Kasumi-1 (cell line): ENCODE measurements at regions not wholly inside any gene's neighbourhood (a gene's known extent, or its start where the extent isn't known, plus 50 kb on each side); places are given as distances from the start of the nearest gene placed in this dataset.

Experiments used
- DNase-seq, 2 experiments: peaks; one replicate each; lab custom pipeline; 2025; lab: John Stamatoyannopoulos, UW

DNA sequence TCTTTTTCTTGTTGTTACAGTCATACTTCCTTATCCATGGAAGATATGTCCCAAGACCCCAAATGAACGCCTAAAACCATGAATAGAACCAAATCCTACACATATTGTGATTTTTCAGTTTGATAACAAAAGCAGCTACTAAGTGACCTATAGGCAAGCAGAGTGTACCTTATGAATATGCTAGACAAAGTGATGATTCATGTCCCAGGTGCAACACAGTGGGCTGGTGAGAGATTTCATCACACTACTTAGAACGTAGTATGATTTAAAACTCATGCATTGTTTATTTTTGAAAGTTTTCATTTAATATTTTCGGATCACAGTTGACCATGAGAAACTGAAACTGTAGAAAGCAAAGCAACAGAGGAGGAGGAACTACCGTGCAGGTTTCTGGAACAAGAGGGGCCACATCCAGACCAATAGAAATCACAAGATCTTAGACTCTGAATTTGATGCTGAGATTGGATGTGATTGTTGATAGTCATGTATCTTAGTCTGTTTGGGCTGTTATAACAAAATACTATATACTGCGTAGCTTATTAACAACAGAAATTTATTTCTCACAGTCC, 470.8 kb upstream of the VRK2 start:
- no peak for DNase-seq

DNA sequence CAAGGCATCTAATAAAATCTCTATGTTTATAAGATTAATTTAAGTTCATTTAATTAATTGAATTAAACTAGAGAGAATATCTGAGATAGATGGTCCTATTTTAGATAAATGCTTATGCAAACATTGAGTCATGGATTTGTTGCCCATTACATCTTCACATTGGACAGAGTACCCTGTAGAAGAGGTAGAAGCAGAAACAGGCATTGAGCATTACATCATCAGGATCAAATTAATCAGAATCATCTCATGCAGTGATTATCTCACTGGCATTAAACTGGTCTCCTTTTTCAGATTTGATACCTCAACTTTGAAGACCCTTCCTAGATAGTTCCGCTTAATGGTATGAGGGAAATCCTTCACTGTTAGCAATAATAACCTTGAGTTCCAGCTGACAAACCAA, 469.6 kb upstream of the VRK2 start:
- DNase-seq, result no peak

DNA sequence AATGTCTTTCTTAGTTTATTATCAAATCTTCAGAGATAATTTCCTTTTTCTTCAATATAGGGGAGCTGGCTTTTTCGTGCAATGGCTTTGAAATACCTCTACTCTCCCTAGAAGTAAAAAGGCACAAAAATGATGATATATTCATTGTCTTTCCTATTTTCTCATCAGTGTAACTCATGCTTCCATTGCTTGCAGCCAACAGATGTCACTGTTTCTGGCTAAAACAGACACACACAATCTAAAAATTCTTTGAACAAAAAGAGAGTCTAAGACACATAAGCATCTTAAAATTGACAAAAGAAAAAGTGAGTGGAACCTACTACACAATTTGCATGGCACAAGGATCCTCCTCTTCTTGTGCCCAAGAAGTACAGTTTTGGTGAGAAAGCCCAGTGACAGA, 448.7 kb upstream of the VRK2 start:
- peak in 1 of 2 experiments; percentile 59 for DNase-seq

DNA sequence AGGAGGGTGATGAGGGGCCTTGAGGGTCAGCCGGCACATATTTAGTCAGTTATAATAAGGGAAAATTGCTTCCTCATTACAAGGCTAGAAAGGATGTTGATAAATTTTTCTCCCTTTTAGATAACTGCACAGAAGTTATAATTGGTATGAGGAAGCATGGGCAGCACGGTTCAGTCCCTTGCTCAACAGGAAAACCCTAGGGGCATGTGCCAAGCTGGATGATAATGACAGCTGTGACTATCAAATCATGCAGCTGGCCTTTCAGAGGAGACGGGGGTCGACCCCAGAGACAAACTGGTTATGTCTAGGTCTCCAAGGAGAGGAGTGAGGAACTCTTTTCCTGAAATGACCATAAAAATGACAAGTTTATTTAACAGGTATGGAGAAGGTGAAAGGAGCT, 448.1 kb upstream of the VRK2 start:
- DNase-seq, result peak; percentile 82 to 84

DNA sequence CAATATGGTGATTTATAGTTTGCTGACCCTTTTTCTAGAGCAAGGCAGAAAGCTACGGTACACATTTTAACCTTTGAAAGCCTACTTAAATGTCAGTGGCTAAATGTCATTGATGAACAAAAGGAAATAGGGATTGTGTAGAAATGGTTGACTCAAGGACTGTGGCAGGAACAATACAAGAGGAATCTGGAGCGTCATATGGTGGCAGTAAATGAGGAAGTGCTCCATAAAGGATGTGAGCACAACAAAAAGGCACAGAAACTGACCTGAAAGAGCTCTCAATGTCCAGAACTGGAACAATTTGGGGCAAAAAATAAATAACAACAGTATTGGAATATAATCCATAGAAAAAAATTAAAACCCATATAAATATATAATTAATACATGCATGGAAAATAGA, 443.9 kb upstream of the VRK2 start:
- DNase-seq, result peak; percentile 83 to 86

DNA sequence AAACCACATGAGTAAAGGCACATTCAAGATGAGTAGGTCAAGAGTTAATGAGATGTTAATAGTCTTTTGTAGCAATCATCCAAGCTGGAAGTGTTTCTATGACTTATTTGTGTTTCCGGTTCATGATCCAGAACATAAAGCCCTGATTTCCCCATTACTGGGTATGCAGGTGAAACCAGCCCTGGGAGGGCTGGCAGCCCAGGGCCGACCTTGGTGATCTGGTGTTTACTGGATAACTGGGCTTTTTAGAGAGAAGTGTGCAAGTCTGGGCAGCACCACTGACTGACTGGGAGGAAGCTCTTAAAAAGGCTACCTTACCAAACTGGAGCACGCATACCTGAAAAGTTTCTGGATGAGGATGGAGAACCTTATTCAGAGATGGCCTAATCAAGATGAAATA, 431.6 kb upstream of the VRK2 start:
- DNase-seq, result no peak

DNA sequence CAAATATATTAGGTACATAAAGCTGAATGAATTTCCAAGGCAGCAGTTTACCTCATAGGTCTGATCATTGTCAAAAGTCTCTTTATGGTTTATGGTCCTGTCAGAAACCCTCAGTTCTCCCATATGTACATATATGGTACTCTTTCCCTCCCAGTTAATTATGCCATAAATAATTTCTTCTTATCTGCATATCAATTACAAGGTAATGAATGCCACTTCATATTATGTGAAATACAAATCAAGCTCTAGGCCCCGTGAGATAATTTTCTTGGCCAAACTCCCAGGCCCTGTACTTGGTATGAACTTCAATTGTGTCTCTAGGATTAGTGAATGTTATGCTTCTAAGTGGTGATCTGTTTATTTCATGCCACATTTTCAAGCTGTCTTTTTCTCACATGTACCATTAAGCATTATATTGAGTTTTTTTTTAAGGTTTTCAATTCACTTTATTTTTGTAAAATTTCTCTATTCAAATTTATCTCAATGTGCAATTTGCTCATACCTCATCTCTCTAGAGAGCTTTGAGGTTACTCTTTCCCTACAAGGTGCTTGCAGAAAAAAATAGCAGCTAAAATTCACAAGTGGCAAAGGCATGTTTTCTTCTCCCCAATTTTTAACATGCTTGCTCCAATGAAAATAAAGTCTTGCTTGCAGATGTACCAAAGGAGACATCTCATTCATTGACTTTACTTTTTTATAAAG, 430.6 kb upstream of the VRK2 start:
- no peak for DNase-seq

DNA sequence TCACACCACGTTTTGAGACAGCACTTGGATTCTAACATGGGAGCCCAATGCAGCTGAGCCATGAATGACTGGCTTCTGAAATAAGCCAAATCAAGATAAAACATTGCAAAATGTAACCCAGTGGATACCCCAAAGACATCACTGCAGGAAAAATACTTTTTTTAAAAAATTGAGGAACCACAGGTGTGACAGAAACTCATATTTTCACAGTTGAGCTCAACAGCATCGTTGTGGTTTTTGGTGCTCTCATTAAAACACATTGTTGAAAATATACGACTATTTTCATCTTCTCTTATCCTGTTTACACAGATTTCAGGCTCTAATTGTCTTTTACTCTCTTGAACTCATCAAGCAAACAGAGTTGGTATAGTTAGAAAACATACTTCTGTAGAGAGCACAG, 429.3 kb upstream of the VRK2 start:
- no peak for DNase-seq

DNA sequence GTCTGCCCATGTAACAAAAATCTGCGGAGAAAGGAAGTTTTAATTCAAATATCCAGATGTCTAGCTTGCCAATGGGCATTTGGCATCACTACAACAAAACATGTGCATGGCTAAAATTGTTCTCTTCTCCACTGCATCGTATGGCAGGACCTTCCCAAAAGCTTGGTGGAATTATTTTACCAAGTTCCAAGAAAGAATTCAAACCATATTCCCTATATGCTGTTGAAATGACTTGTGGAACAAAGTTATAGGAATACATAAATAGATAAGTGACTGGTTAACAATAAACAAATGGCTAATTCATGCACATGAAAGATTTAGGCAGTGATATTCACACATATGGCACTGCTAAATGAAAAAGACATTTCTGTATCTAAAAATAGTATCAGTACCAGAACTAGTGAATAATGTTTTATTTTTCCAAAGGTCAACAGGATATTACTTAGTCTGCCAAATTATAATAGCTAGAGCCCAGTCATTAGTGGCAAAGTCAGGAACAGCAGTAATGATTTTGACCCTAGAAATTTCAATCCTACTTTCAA, 425.4 kb upstream of the VRK2 start:
- no peak for DNase-seq

DNA sequence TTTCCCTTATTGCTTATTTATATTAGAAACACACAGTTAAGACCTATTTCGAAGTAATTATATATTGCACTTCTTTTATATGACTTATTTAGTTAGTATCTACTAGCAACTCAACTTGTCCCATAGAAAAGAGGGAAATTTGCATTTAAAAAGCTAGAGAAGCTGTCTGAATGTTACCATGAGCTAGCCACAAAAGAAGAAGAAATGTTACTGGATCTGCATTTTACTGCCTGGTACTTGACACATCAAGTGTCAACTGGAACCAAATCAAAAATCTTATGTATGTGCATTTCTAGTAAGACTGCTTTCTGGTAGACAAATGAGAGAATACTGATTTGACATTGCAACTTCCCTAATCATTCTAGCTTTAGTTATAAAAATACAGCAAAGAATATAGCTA, 424.6 kb upstream of the VRK2 start:
- DNase-seq, result no peak

DNA sequence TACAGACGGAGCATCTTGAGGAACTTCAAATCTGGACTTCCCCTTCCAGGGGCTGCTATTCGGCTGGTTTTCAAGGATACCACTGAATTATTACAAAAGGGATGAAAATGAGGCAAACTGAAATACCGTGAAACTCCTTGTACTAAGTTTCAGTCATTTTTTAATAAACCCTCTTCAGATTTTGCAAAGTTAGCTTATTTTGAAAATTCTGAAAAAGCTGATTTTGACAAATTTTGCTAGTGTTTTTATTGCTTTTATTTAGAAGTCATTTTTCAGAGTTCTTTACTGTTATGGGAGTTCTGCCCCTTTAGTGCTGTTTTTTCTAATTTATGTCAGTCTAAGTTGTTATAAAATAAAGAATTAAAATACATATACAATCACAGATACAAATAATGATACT, 390.4 kb upstream of the VRK2 start:
- DNase-seq, result no peak

DNA sequence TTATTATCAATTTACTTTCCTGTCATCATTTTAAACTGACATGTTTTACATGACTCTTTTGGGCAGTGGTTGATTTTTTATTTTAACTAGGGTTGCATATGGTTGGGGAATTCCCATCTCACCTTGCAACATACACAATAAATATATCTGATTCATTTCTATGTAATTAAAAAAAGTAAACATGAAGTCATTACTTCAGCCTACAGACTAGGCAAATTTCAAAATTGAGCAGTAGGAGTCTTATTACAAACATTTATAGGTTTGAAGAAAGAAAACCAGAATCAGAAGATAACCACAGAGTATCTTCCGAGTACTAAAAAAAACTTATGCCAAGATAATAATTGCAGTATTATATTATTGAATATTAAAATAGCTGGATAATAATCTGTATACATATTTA, 377.0 kb upstream of the VRK2 start:
- no peak for DNase-seq

DNA sequence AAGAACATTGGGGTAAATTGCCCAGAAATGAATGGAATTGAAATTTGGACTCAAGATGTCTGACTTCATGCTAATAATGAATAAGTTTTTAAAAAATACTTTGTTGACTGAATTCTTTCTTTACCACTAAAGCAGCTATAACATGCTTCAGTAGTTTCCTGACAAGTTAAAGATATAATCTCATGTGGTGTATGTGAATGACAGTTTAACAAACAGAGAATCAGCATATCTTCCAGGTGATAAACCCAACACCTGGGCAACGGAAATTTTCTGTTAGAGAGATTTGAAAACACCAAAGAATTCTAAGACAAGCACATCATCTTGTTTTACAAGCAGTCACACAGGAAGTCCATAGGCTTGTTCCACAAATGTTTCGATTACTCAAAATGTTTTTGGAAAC, 372.6 kb upstream of the VRK2 start:
- no peak for DNase-seq

DNA sequence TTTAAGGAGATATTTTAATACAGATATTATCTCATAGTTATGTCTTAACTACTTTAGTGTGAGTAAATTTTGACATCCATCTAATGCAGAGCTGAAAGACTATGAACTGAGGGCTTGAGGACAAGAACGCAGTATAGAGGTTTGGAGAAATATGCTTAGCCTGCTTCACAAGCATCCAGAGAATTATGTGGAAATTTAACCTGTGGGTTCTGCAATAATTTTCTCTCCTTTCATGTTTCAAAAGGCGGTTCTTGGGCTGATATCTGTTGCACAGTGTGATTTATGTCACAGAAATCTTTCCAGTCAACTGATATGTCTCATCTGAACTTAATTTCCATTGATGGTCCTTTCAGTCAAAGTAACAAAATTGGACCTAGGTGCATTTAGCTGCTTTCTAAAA, 371.9 kb upstream of the VRK2 start:
- DNase-seq, result no peak

DNA sequence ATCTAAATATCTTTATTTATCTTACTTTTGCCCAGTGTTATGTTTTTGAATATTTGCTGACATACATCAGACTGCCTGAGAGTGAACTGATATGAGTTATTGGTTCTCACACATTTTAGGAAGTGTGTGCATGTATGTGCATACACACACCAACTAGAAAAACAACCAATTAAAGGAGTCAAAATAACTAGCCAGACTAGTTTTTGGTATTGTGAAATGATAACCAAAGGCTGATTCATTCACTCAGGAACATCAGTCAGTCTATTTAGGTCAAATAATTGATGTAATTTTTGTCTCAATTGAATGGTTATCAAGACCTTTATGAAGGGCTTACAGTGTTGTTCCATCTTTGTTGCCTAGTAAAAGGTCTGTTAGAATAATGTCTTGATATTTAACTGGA, 369.3 kb upstream of the VRK2 start:
- DNase-seq, result no peak

DNA sequence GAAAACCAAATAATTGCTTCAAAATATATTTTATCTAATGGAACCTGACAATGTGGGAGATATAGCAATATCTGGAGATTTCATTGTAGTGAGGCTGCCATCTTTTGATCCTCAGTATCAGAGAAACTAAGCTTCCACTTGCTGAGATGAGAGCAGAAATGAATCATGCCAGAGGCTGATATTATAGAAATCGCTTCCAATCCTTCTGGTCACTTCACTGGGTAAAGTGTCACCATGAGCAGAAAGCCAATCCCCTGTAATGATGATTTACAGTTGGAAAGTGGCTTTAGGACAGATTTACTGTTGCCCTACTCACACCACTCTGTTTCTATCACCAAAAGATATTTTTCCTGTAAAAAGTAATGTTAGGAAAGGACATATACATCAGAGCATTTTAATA, 365.0 kb upstream of the VRK2 start:
- DNase-seq, result no peak

DNA sequence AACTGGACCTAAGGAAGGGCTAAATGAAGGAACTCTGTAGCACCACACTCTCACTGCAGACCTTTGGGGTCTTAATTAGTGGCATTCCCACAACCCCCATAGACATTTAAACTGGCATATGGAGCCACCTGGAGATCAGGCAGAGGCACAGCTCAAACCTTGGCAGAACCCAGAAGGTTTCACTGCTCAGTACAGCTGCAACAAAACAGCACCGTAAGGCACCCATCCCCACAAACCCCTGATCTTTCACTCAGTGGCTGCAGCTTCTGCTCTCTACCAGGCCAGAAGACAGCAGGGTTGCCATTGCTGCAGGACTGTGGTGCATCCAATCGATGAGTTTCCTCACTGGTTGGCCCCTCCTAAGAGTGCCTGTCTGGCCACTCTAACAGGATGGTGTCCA, 361.6 kb upstream of the VRK2 start:
- DNase-seq, result no peak

DNA sequence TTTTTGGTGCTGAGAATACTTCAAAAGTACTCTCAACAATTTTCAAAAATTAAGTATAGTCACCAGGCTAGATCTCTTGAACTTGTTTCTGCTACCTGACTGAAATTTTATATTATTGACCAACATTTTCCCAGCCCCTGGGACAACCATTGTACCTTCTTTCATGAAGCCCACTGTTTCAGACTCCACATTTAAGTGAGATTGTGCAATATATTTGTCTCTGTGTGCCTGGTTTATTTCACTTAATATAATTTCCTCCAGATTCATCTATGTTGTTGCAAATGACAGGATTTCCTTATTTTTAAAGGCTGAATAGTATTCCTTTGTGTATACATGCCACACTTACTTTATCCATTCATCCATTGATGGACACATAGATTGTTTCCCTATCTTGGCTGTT, 354.2 kb upstream of the VRK2 start:
- DNase-seq, result no peak

DNA sequence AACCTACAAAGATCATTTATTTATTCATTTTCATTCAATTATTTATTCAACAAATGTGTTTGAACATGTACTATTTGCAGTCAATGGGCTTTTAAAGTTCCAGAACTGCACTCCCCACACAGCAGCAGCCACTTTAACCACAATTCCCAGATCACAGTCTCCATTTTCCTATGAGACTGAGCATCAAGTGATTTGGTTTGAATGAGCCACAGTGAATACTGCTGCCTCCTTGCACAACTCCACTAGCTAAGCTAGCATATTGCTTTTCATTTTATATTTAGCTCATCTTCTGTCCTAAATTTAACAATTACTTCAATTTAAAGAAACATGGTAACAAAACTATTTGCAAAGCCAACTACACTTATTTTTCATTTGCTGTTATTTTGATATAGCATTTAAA, 353.4 kb upstream of the VRK2 start:
- DNase-seq, result no peak

DNA sequence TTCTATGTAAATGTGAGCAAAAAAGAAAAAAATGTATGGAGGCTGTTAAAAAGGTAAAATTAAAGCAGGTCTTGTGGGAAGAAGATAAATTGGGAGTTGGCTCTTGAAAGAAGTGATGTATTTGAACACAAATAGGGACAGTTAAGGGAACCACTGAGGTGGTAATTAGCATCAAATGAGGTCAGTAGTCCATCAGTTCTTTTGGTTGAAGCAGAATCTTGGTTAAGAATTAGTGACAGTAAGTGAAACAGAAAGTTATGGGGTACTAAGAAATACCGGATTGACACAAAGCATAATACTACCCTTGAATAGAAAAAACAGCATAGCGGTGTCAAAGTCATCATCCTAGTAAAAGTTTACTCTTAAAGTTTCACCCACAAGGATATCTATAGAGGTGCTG, 352.6 kb upstream of the VRK2 start:
- DNase-seq, result no peak

DNA sequence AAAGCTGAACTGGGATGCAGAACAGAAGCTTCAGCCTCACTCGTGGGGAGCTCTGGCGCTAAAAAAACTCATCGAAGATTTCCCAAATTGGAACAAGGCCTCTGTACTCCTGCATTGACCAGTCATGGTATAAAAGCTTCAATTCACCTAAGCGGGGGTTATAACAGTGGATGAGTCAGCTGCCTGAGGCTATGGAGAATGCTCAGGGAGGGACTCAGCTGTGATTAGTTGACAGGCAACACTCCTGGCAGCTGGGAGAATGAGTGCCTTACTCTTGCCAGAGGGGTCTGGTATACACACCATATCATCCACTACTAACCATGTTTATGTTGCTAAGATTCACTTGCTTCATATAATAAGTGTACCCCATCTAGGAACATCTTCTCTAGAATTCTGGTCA, 350.6 kb upstream of the VRK2 start:
- DNase-seq, result no peak

DNA sequence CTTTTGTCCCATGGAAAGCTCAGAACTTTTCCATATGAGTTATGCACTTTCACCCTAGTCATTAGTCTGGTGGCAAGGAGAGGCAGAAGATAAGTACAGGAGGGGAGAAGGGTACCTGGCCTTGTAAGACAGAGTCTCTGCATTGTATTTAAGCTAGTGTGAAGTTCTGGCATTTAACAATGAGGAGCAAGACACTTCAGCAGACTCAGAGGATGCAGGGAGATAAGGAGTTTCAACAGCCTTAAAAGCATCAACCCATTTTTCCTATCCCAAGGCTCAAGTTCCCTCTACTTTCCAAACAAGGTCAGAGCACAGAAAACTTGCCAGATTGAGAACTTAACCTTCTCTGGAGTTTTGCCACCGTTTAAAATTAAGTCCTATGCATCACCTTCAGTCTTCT, 348.2 kb upstream of the VRK2 start:
- no peak for DNase-seq

DNA sequence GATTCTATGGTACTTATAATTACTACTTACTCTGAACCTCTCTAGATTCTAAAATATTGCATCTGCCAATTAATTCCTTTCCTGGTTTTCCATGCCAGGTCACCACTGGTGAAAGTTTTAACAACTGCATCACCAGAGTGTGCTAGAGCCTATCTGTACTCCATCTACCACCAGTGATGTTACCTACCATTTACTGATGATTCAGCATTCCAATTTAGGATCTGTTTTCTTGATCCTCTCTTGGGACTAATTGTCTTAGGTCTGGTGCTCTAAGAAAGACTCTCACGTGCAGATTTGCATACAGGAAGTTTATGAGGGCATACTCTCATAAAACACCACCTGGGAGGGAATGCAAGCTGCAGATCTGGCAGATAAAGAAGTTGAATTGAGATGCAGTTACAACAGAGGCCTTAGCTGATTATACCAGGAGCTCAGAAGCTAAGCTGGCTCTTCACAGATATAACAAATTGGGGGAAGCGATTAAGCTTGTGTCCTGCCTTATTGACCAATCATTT, 347.6 kb upstream of the VRK2 start:
- DNase-seq, result no peak

DNA sequence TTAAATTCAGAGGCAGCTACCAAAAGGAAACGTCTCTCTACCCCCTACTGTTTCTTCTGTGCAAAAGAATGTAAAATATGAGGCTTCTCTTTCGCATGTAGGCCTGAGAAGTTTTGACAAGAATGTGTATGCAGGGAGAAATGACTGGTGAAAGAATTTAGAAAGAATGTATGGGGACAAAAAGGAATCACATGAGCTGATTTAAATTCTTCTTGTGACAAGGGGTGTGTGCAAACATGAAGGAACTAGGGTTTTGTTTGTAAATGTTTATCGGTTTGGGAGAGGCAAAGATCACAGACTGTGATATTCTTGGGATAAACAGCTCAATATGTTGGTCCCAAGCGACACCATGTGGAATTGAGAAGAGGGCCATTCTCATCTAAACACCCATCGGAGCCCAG, 345.2 kb upstream of the VRK2 start:
- no peak for DNase-seq
